Posterior cingulate gyrus (tissue), 11 donors: ENCODE measurements at regions not wholly inside any gene's neighbourhood (a gene's known extent, or its start where the extent isn't known, plus 50 kb on each side); places are given as distances from the start of the nearest gene placed in this dataset.

Source experiments
- DNase-seq, 10 donors: peaks; one replicate each; pipeline versions ENCODE4 v3.0.0 to v3.0.0-alpha.2; 2020 to 2021; ENCODE audit warnings: mixed read lengths in 3 of 10
- intact Hi-C: fragments of 100-400 bp; cut with DNase I; formaldehyde crosslinking; loops from one replicate; pipeline ENCODE4 v1.15.1; 2023

GRCh38 chr10:75347186-75347585 is 54.4 kb downstream of the ZNF503 start:
- DNase-seq: no peak
- intact Hi-C loops: no loop called here

- DNase-seq: no peak
- intact Hi-C loops: no loop called here
Observed at GRCh38 chr10:75345738-75346137, 55.8 kb downstream of the ZNF503 start.

GRCh38 chr10:75344170-75344569 is 57.4 kb downstream of the ZNF503 start:
- intact Hi-C loops: no loop called here
- DNase-seq: no peak

- intact Hi-C loops: no loop called here
- DNase-seq: no peak
Observed at GRCh38 chr10:75342397-75342796, 59.2 kb downstream of the ZNF503 start.

- DNase-seq: no peak
- intact Hi-C loops: no loop called here
Observed at GRCh38 chr10:75335983-75336382, 65.6 kb downstream of the ZNF503 start.

- intact Hi-C loops: no loop called here
- DNase-seq: no peak
Observed at GRCh38 chr10:75335191-75335590, 66.4 kb downstream of the ZNF503 start.

- intact Hi-C loops: no loop called here
Observed at GRCh38 chr10:75334720-75335119, 66.8 kb downstream of the ZNF503 start.

GRCh38 chr10:75332081-75332480 is 69.5 kb downstream of the ZNF503 start:
- intact Hi-C loops: no loop called here
- no peak for DNase-seq

More at GRCh38 chr10:75334720-75335119, 66.8 kb downstream of the ZNF503 start:
- DNase-seq: no peak

GRCh38 chr10:75331081-75331480 is 70.5 kb downstream of the ZNF503 start:
- no peak for DNase-seq
- intact Hi-C loops: no loop called here

- no peak for DNase-seq
- intact Hi-C loops: no loop called here
Observed at GRCh38 chr10:75329190-75329745, 72.3 kb downstream of the ZNF503 start.

- no peak for DNase-seq
- intact Hi-C loops: no loop called here
Observed at GRCh38 chr10:75326306-75326705, 75.3 kb downstream of the ZNF503 start.

GRCh38 chr10:75319274-75319673 is 82.3 kb downstream of the ZNF503 start:
- intact Hi-C loops: no loop called here
- no peak for DNase-seq

- intact Hi-C loops: no loop called here
- no peak for DNase-seq
Observed at GRCh38 chr10:75314570-75314969, 78.8 kb upstream of the COMTD1 start.

GRCh38 chr10:75312440-75312839 is 76.7 kb upstream of the COMTD1 start:
- intact Hi-C loops: no loop called here
- no peak for DNase-seq

GRCh38 chr10:75305675-75306074 is 69.9 kb upstream of the COMTD1 start:
- DNase-seq: no peak
- intact Hi-C loops: no loop called here

GRCh38 chr10:75304741-75305390 is 69.1 kb upstream of the COMTD1 start:
- intact Hi-C loops: no loop called here
- no peak for DNase-seq

- intact Hi-C loops: no loop called here
- DNase-seq: no peak
Observed at GRCh38 chr10:75304313-75304712, 68.6 kb upstream of the COMTD1 start.

- DNase-seq: no peak
- intact Hi-C loops: no loop called here
Observed at GRCh38 chr10:75303045-75303777, 67.5 kb upstream of the COMTD1 start.

- DNase-seq: no peak
- intact Hi-C loops: no loop called here
Observed at GRCh38 chr10:75302029-75302428, 66.3 kb upstream of the COMTD1 start.

GRCh38 chr10:75297021-75297599 is 61.4 kb upstream of the COMTD1 start:
- intact Hi-C loops: no loop called here

GRCh38 chr10:75295868-75296441 is 60.2 kb upstream of the COMTD1 start:
- intact Hi-C loops: no loop called here
- no peak for DNase-seq

More at GRCh38 chr10:75297021-75297599, 61.4 kb upstream of the COMTD1 start:
- no peak for DNase-seq
